ENCODE measurements at regions not wholly inside any gene's neighbourhood (a gene's known extent, or its start where the extent isn't known, plus 50 kb on each side); places are given as distances from the start of the nearest gene placed in this dataset.

DNA sequence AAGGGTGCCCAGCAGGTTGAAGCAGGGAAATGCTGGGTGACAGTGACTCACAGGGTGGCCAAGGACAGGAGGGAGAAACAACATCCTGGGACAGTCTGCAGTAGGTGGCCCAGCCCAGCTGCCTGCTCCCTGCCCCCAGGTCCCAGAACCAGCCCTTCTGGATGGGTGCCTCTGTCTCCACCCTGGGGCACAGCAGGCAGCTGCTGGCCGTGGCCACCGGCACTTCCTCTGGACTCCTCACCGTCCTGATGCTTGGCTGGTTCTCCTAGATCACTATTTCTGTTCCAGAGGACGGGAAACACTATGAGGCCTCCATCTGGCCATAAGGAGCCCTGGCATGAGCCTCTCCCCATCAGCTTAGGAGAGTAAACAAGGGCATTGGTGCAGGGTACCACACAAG lies 258.9 kb downstream of the XXYLT1 start:
- DNase-seq (no peak), ATAC-seq (no peak)
- H3K36me3 ChIP-seq (ENCODE audit: low read depth), result no peaks in the 10 kb centered on the region
- TF ChIP-seq, protein P1, sequence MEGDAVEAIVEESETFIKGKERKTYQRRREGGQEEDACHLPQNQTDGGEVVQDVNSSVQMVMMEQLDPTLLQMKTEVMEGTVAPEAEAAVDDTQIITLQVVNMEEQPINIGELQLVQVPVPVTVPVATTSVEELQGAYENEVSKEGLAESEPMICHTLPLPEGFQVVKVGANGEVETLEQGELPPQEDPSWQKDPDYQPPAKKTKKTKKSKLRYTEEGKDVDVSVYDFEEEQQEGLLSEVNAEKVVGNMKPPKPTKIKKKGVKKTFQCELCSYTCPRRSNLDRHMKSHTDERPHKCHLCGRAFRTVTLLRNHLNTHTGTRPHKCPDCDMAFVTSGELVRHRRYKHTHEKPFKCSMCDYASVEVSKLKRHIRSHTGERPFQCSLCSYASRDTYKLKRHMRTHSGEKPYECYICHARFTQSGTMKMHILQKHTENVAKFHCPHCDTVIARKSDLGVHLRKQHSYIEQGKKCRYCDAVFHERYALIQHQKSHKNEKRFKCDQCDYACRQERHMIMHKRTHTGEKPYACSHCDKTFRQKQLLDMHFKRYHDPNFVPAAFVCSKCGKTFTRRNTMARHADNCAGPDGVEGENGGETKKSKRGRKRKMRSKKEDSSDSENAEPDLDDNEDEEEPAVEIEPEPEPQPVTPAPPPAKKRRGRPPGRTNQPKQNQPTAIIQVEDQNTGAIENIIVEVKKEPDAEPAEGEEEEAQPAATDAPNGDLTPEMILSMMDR (IDR thresholded peaks at IDR 0.05), result no peak
- H3K9me3 ChIP-seq, result no peaks in the 10 kb centered on the region
- H3K4me3 ChIP-seq, result no peak overlapping the region
- intact Hi-C loops (cut with DNase I, micrococcal nuclease), result no loop called here
- no peaks in the 10 kb centered on the region for H3K4me1 ChIP-seq (ENCODE audit: low read depth)

DNA sequence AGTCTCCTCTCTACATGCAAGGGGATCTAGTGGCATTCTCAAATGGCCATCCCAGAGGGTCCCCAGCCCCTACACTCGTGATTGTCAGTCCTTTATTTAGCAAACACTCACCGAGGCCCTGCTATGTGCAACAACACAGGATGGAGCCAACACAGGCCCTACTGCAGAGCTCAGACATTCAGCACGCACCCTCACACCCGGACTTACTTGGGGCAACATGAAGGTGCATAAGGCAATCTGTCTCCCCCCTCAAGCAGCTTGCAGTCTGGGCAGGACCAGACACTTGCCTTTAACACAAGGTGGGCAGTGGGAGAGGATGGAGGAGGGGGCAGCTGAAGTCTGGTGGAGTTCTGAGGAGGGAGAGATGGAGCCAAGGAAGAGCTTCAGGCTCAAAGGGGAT lies 258.4 kb downstream of the XXYLT1 start:
- H3K36me3 ChIP-seq (ENCODE audit: low read depth), result no peaks in the 10 kb centered on the region
- TF ChIP-seq, protein P1 (IDR thresholded peaks at IDR 0.05), result no peak
- intact Hi-C loops (cut with DNase I, micrococcal nuclease), result no loop called here
- no peaks in the 10 kb centered on the region for H3K4me1 ChIP-seq (ENCODE audit: low read depth)
- ATAC-seq (no peak), DNase-seq (no peak)
- no peak overlapping the region for H3K4me3 ChIP-seq
- H3K9me3 ChIP-seq, result no peaks in the 10 kb centered on the region

DNA sequence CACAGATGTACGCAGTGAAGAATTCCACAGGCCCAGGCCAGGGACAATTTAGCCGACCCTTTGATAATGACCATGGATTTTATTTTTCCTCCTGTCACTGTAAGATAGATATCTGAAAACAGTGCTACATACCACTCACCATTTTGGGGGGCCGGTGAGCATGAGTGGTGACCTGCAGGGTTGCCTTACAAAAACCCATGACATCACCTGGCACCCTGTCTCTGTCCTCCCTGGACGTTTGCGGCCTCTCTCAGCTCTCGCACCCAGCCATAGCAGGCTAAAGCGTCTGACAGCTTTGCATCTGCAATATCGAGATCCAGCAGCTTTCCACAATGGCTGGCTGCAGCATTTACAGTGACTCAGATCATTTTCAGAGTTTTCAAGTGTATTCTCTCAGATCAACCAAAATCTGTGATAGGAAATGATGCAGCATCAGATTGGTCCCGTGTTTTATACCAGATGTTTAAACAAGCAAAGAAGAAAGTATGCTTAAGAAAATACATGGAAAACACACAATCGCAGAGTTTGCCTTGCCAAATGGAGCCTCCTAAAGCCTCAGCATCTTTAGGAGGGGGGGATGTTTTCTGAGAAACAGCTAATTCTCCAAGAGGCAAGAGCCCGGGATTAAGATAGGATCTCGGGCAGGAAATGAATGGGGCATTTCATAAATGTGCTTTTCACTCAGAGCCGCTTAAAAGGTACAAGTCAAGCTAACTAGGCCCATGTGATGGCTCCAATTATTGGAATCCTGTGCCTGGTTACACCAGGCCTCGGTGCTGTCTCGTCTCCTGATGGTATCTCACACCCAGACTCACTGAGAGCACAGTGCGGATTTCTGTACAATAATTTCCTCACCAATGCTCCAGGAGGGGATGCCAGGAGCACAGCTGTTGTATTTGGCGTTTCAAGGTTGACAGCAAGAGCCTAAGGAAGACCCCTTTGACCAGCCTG lies 257.3 kb downstream of the XXYLT1 start:
- intact Hi-C loops (cut with DNase I, micrococcal nuclease), result no loop called here
- Histone ChIP-seq H3K36me3 (ENCODE audit: low read depth) (no peaks in the 10 kb centered on the region), H3K4me1 (ENCODE audit: low read depth) (no peaks in the 10 kb centered on the region), H3K9me3 (no peaks in the 10 kb centered on the region), H3K4me3 (no peak overlapping the region)
- TF ChIP-seq, protein P1 (IDR thresholded peaks at IDR 0.05), result no peak
- no peak for ATAC-seq
- DNase-seq, result no peak

DNA sequence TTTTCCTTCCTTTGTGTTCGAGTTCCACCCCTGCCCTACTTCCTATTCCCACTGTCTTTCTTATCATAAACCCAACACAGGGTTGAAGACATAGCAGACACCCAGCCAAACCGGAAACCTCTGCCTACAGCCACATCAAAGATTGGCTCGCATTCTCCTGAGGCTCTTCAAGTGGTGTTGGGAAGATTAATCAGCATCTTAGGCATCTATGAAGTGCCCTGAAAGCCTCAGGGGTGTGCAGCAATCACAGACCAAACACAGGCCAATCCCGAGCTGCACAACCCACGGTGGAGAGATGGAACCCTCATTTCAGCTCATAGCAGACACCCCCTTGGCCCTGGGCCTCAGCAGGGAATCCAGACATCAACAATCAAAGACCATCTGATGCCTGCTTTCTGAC lies 255.9 kb downstream of the XXYLT1 start:
- H3K4me1 ChIP-seq (ENCODE audit: low read depth), result no peaks in the 10 kb centered on the region
- no peak overlapping the region for H3K4me3 ChIP-seq
- ATAC-seq, result no peak
- H3K36me3 ChIP-seq (ENCODE audit: low read depth), result no peaks in the 10 kb centered on the region
- TF ChIP-seq, protein P1 (IDR thresholded peaks at IDR 0.05), result no peak
- intact Hi-C loops (cut with DNase I, micrococcal nuclease), result no loop called here
- DNase-seq, result no peak
- H3K9me3 ChIP-seq, result no peaks in the 10 kb centered on the region

DNA sequence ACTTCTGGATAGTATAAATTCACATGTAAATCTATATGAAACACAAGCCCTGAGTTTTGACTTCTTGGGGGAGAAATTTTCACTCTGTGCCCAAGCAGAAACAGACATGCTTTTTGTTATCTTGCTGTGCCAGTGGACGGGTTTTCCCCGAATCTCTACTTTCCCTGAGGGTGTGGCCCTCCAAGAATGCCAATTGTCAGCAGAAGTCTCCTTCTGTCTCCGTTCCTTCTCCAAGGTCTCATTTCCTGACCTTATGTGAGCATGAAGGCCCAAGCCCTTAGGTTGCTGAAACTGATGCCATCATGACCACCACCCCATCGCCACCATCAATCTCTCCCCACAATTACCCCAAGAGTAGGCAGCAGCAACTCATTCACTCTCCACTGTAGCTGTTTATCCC lies 253.8 kb downstream of the XXYLT1 start:
- intact Hi-C loops (cut with DNase I, micrococcal nuclease), result no loop called here
- Histone ChIP-seq H3K9me3 (no peaks in the 10 kb centered on the region), H3K4me3 (no peak overlapping the region), H3K4me1 (ENCODE audit: low read depth) (no peaks in the 10 kb centered on the region), H3K36me3 (ENCODE audit: low read depth) (no peaks in the 10 kb centered on the region)
- DNase-seq, result no peak
- ATAC-seq, result peak; percentile 31
- TF ChIP-seq, protein P1 (IDR thresholded peaks at IDR 0.05), result no peak
